ENCODE measurements at regions not wholly inside any gene's neighbourhood (a gene's known extent, or its start where the extent isn't known, plus 50 kb on each side); places are given as distances from the start of the nearest gene placed in this dataset.
"Not testable (repeated sequence)": the region's sequence is repeated elsewhere in the genome, so short reads cannot be mapped to it uniquely, and the experiment has no call there.

DNA sequence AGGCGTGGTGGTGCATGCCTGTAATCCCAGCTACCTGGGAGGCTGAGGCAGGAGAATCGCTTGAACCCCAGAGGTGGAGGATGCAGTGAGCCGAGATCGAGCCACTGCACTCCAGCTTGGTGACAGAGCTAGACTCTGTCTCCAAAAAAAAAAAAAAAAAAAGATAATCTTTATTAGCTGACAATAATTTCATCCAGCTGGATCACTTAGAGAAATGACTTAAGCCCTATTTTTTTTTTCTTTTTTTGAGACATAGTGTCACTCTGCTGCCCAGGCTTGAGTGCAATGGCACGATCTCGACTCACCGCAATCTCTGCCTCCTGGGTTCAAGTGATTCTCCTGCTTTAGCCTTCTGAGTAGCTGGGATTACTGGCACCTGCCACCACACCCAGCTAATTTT is 51.6 kb upstream of the MAP4K4 start:
- not testable (repeated sequence) for DNase-seq

DNA sequence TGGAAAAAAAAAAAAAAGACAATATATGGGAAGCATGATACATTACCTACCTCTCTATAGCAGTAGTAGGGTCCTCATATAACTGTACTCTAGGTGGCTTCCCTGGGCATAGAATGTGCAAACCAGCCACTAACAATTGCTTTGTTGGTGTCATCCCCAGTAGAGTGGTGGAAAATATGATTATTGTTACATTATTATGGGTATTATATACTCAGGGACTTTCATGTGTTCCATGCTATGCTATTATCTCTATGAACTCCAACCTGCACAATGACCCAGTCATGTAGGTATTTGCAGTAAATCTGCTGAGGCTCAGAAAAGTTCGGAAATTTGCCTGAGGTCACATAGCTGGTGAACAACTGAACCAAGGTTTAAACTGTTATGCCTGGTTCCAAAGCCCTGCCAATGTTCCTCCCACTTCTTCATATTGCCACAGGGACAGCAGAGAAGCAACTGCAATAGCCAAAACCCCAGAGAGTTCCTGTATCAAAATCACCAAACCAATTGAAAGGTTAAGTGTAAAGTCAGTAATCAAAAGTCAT is 52.6 kb upstream of the MAP4K4 start:
- no peak for DNase-seq

DNA sequence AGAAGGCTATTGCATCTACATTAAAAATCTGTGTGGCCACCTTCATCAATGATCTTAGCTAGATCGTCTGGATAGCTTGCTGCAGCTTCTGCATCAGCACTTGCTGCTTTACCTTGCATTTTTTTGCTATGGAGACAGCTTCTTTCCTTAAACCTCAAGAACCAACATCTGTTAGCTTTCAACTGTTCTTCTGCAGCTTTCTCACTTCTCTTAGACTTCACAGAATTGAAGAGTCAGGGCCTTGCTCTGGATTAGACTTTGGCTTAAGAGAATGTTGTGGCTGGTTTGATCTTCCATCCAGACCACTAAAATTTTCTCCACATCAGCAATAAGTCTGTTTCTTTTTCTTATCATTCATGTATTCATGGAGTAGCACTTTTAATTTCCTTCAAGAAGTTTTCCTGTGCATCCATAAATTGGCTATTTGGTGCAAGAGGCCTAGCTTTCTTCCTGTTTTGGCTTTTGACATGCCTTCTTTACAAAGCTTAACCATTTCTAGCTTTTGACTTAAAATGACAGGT is 54.4 kb upstream of the MAP4K4 start:
- no peak for DNase-seq

DNA sequence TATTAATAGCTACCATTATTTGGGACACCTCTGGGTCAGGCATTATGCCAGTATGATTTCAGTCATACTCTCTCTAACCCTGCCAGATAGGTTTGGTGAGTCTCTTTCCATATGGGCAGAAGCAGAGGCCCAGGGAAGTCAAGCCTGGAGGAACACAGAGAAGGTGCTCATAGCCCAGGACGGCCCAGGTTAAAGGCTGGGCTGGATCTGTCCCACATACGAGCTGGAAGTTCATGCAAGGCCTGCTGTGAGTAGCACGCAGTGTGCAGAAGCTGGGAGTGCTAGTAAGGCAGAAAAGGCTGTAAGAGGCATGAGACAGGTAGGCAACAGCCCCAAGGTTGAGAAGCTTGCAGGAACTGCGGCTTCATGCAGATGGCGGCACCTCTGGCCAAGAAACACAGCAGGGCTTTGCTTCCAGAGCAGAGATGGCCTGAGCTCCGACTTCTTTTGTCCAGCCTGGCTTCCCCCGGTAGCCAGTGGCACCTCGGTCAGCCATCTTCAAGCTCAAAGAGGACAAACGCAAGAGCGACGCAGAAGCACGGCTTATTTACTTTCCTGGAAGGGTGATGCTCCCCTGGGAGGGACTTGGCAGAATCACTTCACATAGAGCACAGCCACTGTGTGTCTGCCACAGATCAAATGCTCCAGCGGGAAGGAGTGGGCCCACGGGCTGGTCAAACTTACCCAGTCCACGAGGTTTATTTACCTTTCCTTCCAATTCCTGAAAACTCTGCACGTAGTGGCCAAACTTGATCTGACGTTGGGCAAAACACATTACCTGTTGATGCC is 58.5 kb upstream of the MAP4K4 start:
- DNase-seq: no peak

DNA sequence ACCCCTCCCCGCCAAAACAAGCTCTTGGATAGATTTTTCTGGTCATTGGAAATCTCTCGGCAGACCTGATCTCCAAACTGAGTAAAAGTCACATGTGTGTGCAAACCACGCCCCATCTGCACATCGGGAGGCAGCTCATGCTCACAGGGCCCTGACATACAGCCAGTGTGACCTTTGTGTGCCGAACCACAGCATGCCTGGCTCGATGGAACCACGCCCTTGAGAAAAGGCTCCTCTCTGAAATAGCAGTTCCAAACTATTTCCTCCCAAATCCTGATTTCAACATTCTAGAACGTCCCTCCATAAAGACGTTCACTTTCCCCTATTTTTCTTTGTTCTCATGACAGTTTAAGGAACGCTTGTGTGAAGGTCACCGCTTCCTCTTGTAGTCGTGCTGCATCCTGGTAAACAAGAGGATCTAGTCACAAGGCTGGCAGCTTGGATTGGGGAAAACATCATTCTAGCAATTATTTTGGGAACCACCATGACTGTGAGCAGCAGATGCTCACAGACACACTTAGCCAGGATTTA is 59.3 kb upstream of the MAP4K4 start:
- DNase-seq: no peak

DNA sequence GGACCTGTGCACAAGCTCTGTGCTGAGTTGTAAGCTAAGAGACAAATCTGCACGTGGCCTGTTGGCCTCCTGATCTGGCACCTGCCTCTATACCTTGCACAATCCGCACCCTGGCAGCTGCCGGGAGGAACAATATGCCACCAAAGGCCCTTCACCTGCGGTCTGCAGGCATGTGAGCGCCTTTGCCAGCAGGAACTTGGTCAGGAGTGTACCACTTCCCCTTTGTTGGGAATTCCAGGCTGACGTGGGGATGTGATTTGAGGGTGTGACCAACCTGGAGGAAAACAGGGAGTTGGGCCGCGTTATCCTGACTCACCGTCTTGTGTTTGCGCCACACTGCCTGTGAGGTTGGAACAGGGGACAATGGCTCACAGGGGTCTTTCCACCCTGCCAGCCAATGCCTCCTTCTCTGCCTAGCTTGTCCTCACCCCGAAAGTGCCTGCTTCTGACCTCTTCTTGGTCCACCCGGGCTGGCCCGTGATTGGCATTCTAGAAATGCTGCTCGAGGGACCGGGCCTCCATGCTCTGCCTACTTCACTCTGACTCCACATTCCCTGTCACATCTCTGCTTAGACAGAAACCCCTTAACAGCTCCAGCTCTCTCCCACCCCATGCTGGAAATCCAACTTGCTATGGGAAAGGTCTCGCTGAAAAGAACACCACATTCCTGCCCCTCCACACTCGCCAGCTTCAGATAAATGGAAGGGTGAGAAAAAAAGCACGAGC is 67.1 kb upstream of the MAP4K4 start:
- no peak for DNase-seq

DNA sequence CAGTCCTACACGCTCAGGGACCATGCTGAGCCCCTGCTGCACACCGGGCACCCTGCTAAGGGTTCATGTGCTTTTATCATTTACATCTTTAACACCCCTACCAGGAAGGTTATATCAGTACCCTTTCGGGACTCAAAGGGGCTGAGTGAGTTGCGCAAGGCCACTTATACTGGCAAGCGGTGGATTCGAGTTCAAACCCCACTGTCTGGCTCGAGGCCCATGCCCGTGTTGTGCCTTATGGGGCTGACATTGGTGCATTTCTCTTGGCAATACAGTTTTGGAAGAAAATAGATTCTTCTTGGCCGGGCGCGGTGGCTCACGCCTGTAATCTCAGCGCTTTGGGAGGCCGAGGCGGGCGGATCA is 69.5 kb upstream of the MAP4K4 start:
- no peak for DNase-seq

DNA sequence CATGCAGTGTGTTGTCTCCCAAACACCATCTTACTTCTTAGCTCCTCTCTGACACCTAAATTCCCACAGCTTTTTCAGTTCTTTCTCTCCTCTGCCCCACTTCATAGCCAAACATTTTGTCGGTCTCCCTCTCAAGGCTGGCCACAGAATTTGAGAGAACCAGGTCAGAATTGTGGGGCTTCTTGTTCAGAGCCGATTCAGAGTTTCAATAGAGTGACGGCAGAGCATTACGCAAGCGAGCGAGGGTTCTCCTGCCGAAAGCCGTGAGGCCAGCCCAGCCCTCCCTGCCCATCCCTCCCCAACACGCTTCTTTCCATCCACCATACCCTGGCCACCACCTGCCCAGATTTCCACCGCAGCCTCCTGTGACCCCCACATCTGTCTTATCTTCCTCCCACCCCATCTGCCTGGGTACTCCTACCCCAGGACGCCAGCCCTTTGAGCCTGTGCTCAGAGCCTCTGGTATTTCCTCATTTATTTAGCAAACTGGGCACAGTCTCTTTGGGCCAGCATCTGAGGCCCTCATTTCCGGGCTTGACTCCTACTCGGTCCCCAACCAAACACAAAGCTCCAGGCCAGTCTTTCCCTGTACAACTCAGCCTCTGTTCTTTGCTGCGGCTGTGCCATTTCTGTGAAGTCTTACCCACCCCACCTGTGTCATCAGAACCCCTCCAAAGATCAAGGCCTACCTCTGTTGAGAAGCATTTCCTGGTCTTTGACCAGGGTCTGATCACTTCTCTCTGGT is 70.0 kb upstream of the MAP4K4 start:
- DNase-seq: no peak

DNA sequence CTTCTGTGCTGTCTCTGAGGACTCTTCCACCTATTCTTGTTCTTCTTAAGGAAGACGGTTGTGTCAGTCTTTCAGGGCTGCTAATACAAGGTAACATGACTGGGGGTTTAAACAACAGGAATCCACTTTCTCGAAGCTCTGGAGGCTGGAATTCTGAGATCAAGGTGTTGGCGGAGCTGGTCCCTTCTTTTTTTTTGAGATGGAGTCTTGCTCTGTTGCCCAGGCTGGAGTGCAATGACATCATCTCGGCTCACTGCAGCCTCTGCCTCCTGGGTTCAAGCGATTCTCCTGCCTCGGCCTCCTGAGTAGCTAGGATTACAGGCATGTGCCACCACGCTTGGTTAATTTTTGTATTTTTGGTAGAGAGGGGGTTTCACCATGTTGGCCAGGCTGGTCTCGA is 71.7 kb upstream of the MAP4K4 start:
- not testable (repeated sequence) for DNase-seq

DNA sequence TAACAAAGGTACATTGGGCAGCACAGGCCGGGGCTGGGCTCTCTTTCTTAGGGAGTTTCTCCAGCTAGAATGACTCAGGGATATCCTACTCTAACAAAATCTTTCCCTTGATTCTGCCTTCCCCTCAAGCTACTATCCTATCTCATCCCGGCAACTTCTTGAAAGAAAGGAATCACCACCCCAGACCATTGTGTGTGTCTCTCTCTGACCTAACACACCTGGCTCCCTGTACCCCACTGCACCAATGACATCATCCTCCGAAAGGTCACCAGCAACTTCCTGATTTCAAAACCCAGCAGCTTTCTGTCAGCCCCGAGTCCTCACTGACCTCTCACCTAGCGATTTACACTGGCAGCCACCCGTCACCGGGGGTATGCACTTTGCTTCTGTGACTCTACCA is 72.1 kb upstream of the MAP4K4 start:
- no peak for DNase-seq

DNA sequence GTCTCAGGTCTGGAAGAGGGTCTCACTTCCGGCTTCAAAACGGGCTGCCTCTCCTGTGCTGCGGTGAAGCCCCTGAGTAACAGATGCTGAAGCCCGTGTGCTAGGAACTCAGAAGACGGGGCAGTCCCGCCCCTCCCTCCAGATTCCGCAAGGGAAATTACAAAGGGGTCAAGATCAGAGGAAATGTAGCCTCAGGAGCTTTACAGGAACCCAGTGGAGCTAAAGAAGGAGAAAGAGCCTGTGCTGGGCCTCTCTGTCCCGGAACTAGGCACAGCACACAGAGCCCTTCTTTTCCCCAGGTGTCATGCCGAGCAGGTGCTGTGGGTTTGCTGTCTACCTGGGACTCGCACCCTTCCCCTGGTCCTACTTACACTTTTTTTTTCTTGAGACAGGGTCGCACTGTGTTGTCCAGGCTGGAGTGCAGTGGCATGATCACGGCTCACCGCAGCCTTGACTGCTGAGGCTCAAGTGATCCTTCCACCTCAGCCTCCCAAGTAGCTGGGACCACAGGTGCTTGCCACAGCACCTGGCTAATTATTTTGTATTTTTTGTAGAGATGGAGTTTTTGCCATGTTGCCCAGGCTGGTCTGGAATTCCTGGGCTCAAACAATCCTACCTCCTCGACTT is 72.7 kb upstream of the MAP4K4 start:
- no peak for DNase-seq

DNA sequence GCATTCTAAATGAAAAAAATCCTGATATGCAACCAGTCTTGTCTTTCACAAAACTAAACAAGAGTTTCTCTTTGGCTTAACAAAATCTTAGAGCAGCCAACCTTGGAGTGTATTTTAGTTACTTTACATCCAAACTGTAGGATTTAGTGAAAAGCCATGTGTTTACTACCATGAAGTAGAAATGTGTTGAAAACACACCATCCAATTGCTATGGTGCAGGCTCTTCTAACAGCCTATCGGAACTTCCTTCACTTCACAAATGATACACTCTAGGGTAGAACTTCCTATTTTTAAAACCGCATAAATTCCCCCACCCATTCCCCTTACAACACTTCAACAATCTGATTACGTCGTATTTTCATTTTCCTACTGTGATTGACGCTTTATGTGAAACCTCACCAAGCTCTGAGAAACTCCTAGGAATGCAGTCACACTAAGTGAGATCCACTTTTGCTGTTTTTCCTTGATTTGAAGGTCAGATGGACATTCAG is 74.4 kb upstream of the MAP4K4 start:
- DNase-seq: no peak

DNA sequence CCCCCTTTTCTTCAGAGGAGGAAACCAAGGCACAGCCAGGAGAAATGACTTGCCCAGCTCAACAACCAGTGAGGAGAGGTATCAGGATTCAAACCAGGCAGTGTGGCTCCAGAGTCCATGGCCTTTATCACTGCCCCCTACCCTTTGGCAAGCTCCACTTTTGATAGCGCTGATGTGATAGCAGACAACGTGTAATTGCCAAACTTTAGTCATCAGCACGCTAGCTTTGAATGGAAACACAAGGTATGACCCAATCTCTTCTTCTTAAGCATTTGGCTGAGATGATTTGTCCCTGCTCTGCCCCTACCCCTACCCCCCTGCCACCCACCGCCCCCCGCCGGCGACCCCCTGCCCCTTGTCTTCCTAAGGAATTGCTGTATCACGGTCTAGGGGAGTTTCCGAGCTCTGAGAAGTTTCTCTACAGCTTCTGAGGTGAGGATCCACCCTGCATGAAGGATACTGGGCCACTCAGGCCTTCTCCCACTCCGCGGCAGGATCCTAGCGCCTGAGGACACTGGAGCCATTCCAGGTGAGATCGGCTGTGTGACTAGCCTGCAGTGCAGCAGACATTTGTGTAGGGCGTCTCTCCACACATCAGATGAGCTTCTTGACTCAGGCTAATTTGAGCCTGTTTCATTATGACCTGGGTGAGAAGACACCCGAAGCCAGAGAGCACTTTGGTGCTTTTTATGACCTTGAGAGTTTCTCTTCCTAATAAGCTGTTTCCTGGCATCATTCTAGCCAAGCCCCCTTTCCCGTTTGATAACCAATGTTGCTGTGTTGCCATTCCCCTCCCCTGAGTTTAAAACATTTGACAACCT is 75.1 kb upstream of the MAP4K4 start:
- no peak for DNase-seq

DNA sequence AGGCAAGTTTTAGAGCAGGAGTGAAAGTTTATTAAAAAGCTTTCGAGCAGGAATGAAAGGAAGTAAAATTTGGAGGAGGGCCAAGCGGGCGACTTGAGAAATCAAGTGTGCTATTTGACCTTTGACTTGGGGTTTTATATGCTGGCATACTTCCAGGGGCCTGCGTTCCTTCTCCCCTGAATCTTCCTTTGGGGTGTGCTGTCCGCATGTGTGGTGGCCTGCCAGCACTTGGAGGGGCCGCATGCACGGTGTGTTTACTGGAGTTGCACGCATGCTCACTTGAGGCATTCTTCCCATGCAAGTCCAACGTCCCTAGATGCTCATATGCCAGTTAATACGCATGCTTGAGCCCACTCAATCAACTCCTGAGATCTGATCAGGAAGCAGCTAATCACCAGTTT is 78.3 kb upstream of the MAP4K4 start:
- DNase-seq: no peak

DNA sequence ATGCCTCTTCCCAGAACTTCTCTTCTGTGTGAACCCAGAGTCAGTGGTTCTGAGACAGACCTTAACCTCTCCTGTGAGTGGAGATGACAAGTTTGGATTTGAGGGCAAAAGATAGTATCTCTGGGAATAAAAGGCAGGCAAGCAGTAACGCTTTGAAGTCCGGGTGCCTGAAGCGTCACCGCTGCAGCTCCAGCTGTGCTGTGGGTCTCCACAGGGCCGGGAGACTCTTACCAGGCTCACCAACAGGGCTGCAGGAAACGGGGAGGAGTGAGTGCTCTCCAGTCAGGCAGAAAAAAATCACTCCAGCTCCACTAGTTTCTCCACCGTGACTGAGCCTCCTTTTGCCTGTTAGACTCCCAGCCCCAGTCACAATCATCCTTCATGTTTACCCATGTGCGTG is 79.7 kb upstream of the MAP4K4 start:
- DNase-seq: no peak

DNA sequence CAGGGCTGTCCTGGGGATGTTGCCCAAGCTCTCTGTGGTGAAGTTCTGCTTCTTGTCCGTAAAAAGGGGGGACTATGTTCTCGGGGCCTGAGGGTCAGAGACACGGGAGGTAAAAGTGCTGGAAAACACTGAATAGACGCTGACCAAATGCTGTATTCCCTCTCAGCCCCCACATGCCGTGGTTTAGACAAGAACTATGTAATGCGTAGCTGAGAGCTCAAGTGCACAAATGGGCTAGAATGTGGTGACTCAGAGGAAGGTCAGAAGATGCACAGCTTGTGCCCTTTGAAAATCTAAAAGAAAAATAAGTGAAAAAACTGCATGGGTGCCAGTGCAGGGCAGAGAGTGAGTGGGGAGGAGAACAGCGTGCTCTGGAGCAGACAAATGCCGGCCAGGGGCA is 80.3 kb upstream of the MAP4K4 start:
- DNase-seq: no peak

DNA sequence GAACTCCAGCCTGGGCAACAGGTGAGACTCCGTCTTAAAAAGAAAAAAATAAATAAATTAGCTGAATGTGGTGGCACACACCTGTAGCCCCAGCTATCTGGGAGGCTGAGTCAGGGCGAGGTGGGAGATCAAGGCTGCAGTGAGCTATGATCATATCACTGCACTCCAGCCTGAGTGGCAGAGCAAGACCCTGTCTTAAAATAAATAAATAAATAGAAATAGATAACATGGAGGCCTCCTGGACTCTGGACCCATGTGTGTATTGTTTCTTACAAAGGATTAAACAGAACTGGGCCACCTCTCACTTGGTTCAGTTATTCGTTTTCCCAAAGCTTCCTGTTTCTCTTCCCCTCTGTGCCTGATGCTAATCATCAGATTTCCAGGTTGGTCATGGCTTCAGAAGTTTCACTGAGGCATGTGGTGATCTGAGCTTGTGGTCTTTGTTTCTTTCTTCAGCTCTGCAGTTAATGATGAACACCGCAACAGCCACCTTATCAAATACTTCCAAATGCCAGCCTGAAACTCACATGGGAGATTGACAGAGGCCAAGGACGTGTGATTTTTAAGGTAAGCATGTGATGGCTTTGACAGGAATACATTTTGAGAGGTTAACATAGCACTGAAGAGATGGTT is 83.3 kb upstream of the MAP4K4 start:
- no peak for DNase-seq

DNA sequence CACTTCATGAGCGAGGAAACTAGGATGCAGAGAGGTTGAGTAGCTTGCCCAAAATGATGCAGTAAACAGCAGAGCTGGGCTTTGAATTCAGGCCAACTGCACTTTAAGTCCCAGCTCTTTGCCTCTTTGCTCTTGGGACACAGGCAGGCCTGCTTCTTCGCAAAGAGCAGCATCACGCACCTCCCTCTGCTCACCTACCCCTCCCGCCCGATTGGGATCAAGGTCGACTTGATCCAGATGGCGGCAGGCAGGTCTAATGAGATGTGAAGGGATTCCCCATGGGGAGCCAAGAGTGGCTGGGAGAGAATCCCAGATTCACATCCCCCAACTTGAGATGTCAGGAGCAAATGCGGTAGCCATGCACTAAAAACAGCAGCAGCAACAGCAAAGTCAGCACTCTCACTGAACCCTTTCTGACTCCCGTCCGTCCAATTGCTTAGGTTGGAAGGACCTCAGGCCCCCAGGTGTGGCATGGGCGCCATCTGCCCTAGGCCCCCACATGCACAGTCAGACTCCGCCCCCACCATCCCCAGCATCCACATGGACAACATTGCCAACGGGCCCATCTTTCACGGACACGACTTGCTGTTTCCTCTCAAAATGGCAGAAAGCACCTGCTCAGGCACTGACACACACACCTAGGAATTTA is 84.3 kb upstream of the MAP4K4 start:
- no peak for DNase-seq

DNA sequence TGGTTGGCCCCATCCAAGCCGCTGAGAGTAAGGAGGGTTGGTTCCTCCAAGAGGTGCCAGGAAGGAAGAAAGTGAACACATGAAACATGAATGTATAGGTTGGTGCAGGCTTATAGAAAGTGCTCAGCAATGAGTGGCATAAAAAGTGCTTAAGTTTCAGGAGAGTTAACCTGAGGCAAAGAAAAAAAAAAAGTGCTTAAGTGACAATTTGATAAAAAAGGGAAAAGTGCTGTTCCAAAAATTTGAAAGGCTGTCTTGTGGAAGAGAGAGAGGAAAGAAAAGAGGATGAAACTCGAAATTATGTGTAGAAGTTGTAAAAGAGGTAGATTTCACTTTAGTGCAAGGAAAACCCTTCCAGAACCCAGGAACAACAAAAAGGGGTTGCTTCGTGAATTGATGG is 85.5 kb upstream of the MAP4K4 start:
- DNase-seq: no peak

DNA sequence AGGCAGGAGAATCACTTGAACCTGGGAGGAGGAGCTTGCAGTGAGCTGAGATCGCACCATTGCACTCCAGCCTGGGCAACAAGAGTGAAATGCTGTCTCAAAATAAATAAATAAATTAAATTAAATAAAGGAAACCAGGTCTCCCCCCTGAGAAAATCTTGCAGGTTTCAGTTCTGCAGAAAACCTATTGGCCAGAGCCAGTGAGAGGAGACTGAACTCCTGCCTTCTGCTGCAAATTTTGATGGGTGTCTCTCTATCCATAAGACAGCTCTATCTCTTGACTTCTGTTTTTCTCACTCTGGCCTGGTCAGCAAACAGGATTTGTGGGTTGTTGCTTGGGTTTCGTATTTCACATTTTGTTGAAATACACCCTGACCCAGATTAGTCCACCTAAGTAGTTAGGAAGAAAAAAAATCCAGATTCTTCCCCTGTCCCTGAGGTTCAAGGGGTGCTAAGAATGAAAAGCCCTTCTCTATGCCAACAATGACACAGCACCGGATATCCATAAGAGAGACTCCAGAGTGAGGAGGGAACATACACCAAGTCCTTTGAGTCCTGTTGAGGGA is 86.7 kb upstream of the MAP4K4 start:
- DNase-seq: no peak
